Body of pancreas (tissue), 4 donors: ENCODE measurements at regions not wholly inside any gene's neighbourhood (a gene's known extent, or its start where the extent isn't known, plus 50 kb on each side); places are given as distances from the start of the nearest gene placed in this dataset.

Experiments
- POLR2A ChIP-seq, 3 donors: fragments of 450-650 bp; IDR thresholded peaks; one replicate each; pipeline ENCODE4 v1.6.1; 2016; ENCODE audit warnings: antibody characterized with exemption in 3 of 3, mild to moderate bottlenecking in 2 of 3
- TF ChIP-seq, protein P1 (sequence below), 7 experiments: fragments of 450-650 bp in 4 of 7; fragments of 200-600 bp in 3 of 7; sonication (generic) in 3 of 7; IDR thresholded peaks; one replicate each; pipeline ENCODE4 v1.5.1; 2016 to 2019; ENCODE audit warnings: antibody characterized with exemption in 7 of 7

DNA sequence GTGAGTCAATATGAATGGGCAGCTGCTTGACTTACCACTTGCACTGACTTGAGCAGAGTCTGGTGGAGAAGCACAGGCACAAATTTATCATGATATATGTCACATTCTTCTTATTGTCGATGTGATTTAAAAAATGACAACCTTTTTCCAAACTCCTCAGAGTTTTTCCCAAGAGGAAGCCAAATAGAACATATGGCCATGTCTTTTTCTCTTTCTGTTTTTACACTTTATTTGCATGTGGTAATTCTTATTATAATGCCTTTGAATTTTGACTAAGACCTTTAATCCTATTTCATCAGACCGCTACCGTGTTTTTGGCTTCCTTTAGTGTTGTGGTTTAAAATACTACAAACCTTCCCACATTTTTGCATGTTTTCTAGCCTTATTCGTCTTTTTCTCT, 666.2 kb downstream of the PDCD6IP start:
- TF ChIP-seq, protein P1, sequence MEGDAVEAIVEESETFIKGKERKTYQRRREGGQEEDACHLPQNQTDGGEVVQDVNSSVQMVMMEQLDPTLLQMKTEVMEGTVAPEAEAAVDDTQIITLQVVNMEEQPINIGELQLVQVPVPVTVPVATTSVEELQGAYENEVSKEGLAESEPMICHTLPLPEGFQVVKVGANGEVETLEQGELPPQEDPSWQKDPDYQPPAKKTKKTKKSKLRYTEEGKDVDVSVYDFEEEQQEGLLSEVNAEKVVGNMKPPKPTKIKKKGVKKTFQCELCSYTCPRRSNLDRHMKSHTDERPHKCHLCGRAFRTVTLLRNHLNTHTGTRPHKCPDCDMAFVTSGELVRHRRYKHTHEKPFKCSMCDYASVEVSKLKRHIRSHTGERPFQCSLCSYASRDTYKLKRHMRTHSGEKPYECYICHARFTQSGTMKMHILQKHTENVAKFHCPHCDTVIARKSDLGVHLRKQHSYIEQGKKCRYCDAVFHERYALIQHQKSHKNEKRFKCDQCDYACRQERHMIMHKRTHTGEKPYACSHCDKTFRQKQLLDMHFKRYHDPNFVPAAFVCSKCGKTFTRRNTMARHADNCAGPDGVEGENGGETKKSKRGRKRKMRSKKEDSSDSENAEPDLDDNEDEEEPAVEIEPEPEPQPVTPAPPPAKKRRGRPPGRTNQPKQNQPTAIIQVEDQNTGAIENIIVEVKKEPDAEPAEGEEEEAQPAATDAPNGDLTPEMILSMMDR (IDR thresholded peaks at IDR 0.05) = no peak
- TF ChIP-seq POLR2A (IDR thresholded peaks at IDR 0.05) = no peak
